Mesenchymal stem cell (in vitro differentiated cells and primary cell): ENCODE measurements at regions not wholly inside any gene's neighbourhood (a gene's known extent, or its start where the extent isn't known, plus 50 kb on each side); places are given as distances from the start of the nearest gene placed in this dataset.

Source experiments
- DNase-seq: peaks from one replicate; pipeline ENCODE4 v3.0.0-alpha.2; 2013
- H2AFZ ChIP-seq: one replicate; pipeline ENCODE4 v1.6.1; 2013; ENCODE audit warnings: low read depth, mild to moderate bottlenecking, control low read depth, inconsistent platforms, low read length, moderate library complexity
- H2AK5ac ChIP-seq: 2 replicates; pipeline ENCODE4 v1.6.1; 2013; ENCODE audit warnings: low read length, moderate library complexity, mild to moderate bottlenecking, inconsistent platforms; ENCODE audit not compliant: severe bottlenecking
- H2BK120ac ChIP-seq: one replicate; pipeline ENCODE4 v1.6.1; 2013; ENCODE audit warnings: low read depth, mild to moderate bottlenecking, inconsistent platforms, low read length, moderate library complexity
- H2BK12ac ChIP-seq, 2 experiments: one replicate each; pipeline ENCODE4 v1.6.1; 2013; ENCODE audit warnings: inconsistent platforms in 2 of 2, low read length in 2 of 2, mild to moderate bottlenecking in 2 of 2, moderate library complexity in 2 of 2, control low read depth in 1 of 2
- H2BK15ac ChIP-seq: one replicate; pipeline ENCODE4 v1.6.1; 2013; ENCODE audit warnings: mild to moderate bottlenecking, low read depth, inconsistent platforms; ENCODE audit not compliant: poor library complexity, severe bottlenecking
- H2BK5ac ChIP-seq: 2 replicates; pipeline ENCODE4 v1.6.1; 2013; ENCODE audit warnings: low read depth, mild to moderate bottlenecking, low read length, control low read depth, inconsistent platforms; ENCODE audit not compliant: poor library complexity, severe bottlenecking
- H3K14ac ChIP-seq, 2 experiments: one replicate each; pipeline ENCODE4 v1.6.1; 2013; ENCODE audit warnings: inconsistent platforms in 2 of 2, low read length in 2 of 2, control low read depth in 1 of 2, mild to moderate bottlenecking in 1 of 2, moderate library complexity in 1 of 2
- H3K18ac ChIP-seq, 2 experiments: one replicate each; pipeline ENCODE4 v1.6.1; 2013; ENCODE audit warnings: inconsistent platforms in 2 of 2, low read length in 2 of 2, control low read depth in 1 of 2, low read depth in 1 of 2, mild to moderate bottlenecking in 1 of 2
- H3K23ac ChIP-seq, 2 experiments: one replicate each; pipeline ENCODE4 v1.6.1; 2013; ENCODE audit warnings: inconsistent platforms in 2 of 2, low read length in 2 of 2, mild to moderate bottlenecking in 2 of 2, moderate library complexity in 2 of 2, control low read depth in 1 of 2
- H3K27ac ChIP-seq: 2 replicates; pipeline ENCODE4 v1.5.1; 2013; ENCODE audit warnings: mild to moderate bottlenecking, moderate library complexity, low read length, control low read depth, inconsistent platforms; ENCODE audit not compliant: poor library complexity, severe bottlenecking
- H3K27me3 ChIP-seq, 2 experiments: 2 replicates each; pipeline versions ENCODE4 v1.6.1 to v1.7.0; 2013; ENCODE audit warnings: low read length in 2 of 2, mild to moderate bottlenecking in 2 of 2, moderate library complexity in 2 of 2, control low read depth in 1 of 2, inconsistent platforms in 1 of 2; ENCODE audit not compliant: control insufficient read depth in 1 of 2, insufficient read depth in 1 of 2
- H3K36me3 ChIP-seq, 2 experiments: 2 replicates each; pipeline versions ENCODE4 v1.6.1 to v1.7.0; 2013; ENCODE audit warnings: low read length in 2 of 2, control low read depth in 1 of 2, inconsistent platforms in 1 of 2, low read depth in 1 of 2, mild to moderate bottlenecking in 1 of 2; ENCODE audit not compliant: insufficient read depth in 2 of 2, control insufficient read depth in 1 of 2
- H3K4ac ChIP-seq, 2 experiments: one replicate each; pipeline ENCODE4 v1.6.1; 2013; ENCODE audit warnings: inconsistent platforms in 2 of 2, low read length in 2 of 2, mild to moderate bottlenecking in 2 of 2, moderate library complexity in 2 of 2, control low read depth in 1 of 2, low read depth in 1 of 2
- H3K4me1 ChIP-seq: 2 replicates; pipeline ENCODE4 v1.6.1; 2013; ENCODE audit warnings: low read depth, low read length, control low read depth; ENCODE audit not compliant: control insufficient read depth, insufficient read depth
- H3K4me2 ChIP-seq: 2 replicates; pipeline ENCODE4 v1.6.1; 2013; ENCODE audit warnings: low read length, mild to moderate bottlenecking, inconsistent platforms; ENCODE audit not compliant: poor library complexity, severe bottlenecking
- H3K4me3 ChIP-seq, 2 experiments: 2 replicates each; pipeline versions ENCODE4 v1.5.1 to v1.7.0; 2013; ENCODE audit warnings: low read length in 2 of 2, mild to moderate bottlenecking in 2 of 2, control low read depth in 1 of 2, low read depth in 1 of 2; ENCODE audit not compliant: insufficient read depth in 1 of 2
- H3K79me1 ChIP-seq: replicated peaks from 2 replicates; pipeline ENCODE4 v1.6.1; 2013; ENCODE audit warnings: mild to moderate bottlenecking, control low read depth, low read length, inconsistent platforms; ENCODE audit not compliant: poor library complexity, severe bottlenecking
- H3K9ac ChIP-seq: 2 replicates; pipeline ENCODE4 v1.7.0; 2013; ENCODE audit warnings: mild to moderate bottlenecking, low read length, moderate library complexity
- H3K9me3 ChIP-seq: 2 replicates; pipeline ENCODE4 v1.7.0; 2013; ENCODE audit warnings: mild to moderate bottlenecking, low read length; ENCODE audit not compliant: control insufficient read depth
- H4K8ac ChIP-seq: one replicate; pipeline ENCODE4 v1.6.1; 2013; ENCODE audit warnings: inconsistent platforms, mild to moderate bottlenecking, low read length, moderate library complexity
- H4K91ac ChIP-seq: one replicate; pipeline ENCODE4 v1.6.1; 2013; ENCODE audit warnings: mild to moderate bottlenecking, low read length, inconsistent platforms
- WGBS: methylation state at CpG from one replicate; pipeline ENCODE4 v1.1.7; 2013; ENCODE audit warnings: mixed read lengths; 5-methylcytosine and 5-hydroxymethylcytosine counted together

- 17% methylated on average over 15 of the region's 16 CpGs for WGBS
- peak overlapping the region; percentile 81 for H4K91ac ChIP-seq
- H3K27ac ChIP-seq, result peak overlapping the region; percentile 92
- H2BK15ac ChIP-seq, result peak overlapping the region; percentile 82
- H2BK5ac ChIP-seq, result peak overlapping the region; percentile 63
- H3K9me3 ChIP-seq, result no peaks in the 10 kb centered on the region
- no peak overlapping the region for H3K23ac ChIP-seq
- peak overlapping the region; percentile 86 for H2BK120ac ChIP-seq
- H3K4me2 ChIP-seq, result no peak overlapping the region
- no peak overlapping the region for H3K4me3 ChIP-seq
- peak overlapping the region; percentile 61 to 86 for H3K18ac ChIP-seq
- H3K79me1 ChIP-seq, result no peaks in the 10 kb centered on the region
- peak overlapping the region in 1 of 2 experiments; percentile 93 for H3K14ac ChIP-seq
- peak overlapping the region; percentile 67 for H4K8ac ChIP-seq
- H3K36me3 ChIP-seq, result peaks cover 9 to 47% of the 10 kb centered on the region in 2 experiments
- H3K27me3 ChIP-seq, result no peaks in the 10 kb centered on the region
- H2BK12ac ChIP-seq, result peak overlapping the region; percentile 60 to 98
- peak overlapping the region; percentile 3 to 90 for H3K4ac ChIP-seq
- DNase-seq, result peak; percentile 89
- peaks cover 89% of the 10 kb centered on the region for H3K4me1 ChIP-seq
- H3K9ac ChIP-seq, result no peak overlapping the region
- peak overlapping the region; percentile 80 for H2AK5ac ChIP-seq
- no peak overlapping the region for H2AFZ ChIP-seq
Measured at GRCh38 chr12:124509676-124510300, 57.6 kb downstream of the NCOR2 start.

- H3K4me3 ChIP-seq, result no peak overlapping the region
- peak overlapping the region; percentile 92 for H3K27ac ChIP-seq
- peak overlapping the region; percentile 82 for H2BK15ac ChIP-seq
- H4K8ac ChIP-seq, result peak overlapping the region; percentile 16
- peak overlapping the region; percentile 86 for H2BK120ac ChIP-seq
- DNase-seq, result no peak
- peak overlapping the region; percentile 48 for H4K91ac ChIP-seq
- H2BK5ac ChIP-seq, result no peak overlapping the region
- 83% methylated on average over 1 of the region's 1 CpG for WGBS
- no peak overlapping the region for H2AFZ ChIP-seq
- H3K36me3 ChIP-seq, result peaks cover 7 to 44% of the 10 kb centered on the region in 2 experiments
- H3K79me1 ChIP-seq, result no peaks in the 10 kb centered on the region
- H2AK5ac ChIP-seq, result peak overlapping the region; percentile 80
- no peak overlapping the region for H3K9ac ChIP-seq
- H3K27me3 ChIP-seq, result no peaks in the 10 kb centered on the region
- no peak overlapping the region for H3K23ac ChIP-seq
- H3K14ac ChIP-seq, result no peak overlapping the region
- peak overlapping the region; percentile 47 to 90 for H3K18ac ChIP-seq
- peaks cover 90% of the 10 kb centered on the region for H3K4me1 ChIP-seq
- no peaks in the 10 kb centered on the region for H3K9me3 ChIP-seq
- H3K4ac ChIP-seq, result peak overlapping the region in 1 of 2 experiments; percentile 71
- H2BK12ac ChIP-seq, result peak overlapping the region; percentile 22 to 93
- no peak overlapping the region for H3K4me2 ChIP-seq
Measured at GRCh38 chr12:124509300-124509675, 58.1 kb downstream of the NCOR2 start.

GRCh38 chr12:124508381-124509079 is 58.9 kb downstream of the NCOR2 start:
- H3K79me1 ChIP-seq, result no peaks in the 10 kb centered on the region
- H2BK15ac ChIP-seq, result peak overlapping the region; percentile 62
- peak overlapping the region; percentile 77 for H2AK5ac ChIP-seq
- H3K27ac ChIP-seq, result peak overlapping the region; percentile 92
- H3K4me3 ChIP-seq, result no peak overlapping the region
- peak overlapping the region; percentile 82 to 90 for H3K18ac ChIP-seq
- 54% methylated on average over 19 of the region's 21 CpGs for WGBS
- H3K36me3 ChIP-seq, result peaks cover 0 to 42% of the 10 kb centered on the region in 2 experiments
- H2BK120ac ChIP-seq, result peak overlapping the region; percentile 64
- H3K9ac ChIP-seq, result peak overlapping the region; percentile 38
- H3K14ac ChIP-seq, result no peak overlapping the region
- no peaks in the 10 kb centered on the region for H3K27me3 ChIP-seq
- H2AFZ ChIP-seq, result no peak overlapping the region
- H4K91ac ChIP-seq, result peak overlapping the region; percentile 12
- no peak overlapping the region for H4K8ac ChIP-seq
- H3K9me3 ChIP-seq, result no peaks in the 10 kb centered on the region
- H3K4me1 ChIP-seq, result peaks cover 88% of the 10 kb centered on the region
- peak overlapping the region in 1 of 2 experiments; percentile 83 for H3K4ac ChIP-seq
- peak overlapping the region; percentile 34 for H2BK5ac ChIP-seq
- peak overlapping the region in 1 of 2 experiments; percentile 34 for H3K23ac ChIP-seq
- peak; percentile 56 for DNase-seq
- peak overlapping the region; percentile 29 to 93 for H2BK12ac ChIP-seq
- H3K4me2 ChIP-seq, result no peak overlapping the region
